Heart right ventricle (tissue), 16 donors: ENCODE measurements at regions not wholly inside any gene's neighbourhood (a gene's known extent, or its start where the extent isn't known, plus 50 kb on each side); places are given as distances from the start of the nearest gene placed in this dataset.
A peak's percentile ranks its signal among the peaks of the same experiment; 100 is the strongest.
"Not testable (repeated sequence)": the region's sequence is repeated elsewhere in the genome, so short reads cannot be mapped to it uniquely, and the experiment has no call there.

Source experiments
- ATAC-seq, 8 donors: fragments of 200-7000 bp; cut with Tn5 transposase; one replicate each; pipeline ENCODE4 v1.9.1; 2020; ENCODE audit warnings: mild to moderate bottlenecking in 8 of 8, moderate library complexity in 8 of 8, moderate number of reproducible peaks in 1 of 8
- DNase-seq, 2 donors: peaks; one replicate each; pipeline ENCODE4 v3.0.0-alpha.2; 2020
- H3K27ac ChIP-seq, 10 donors: fragments of 200-600 bp; sonication (generic) in 2 of 10; one replicate each; pipeline versions ENCODE4 v1.5.0 to v1.8.0; 2020 to 2022; ENCODE audit warnings: mild to moderate bottlenecking in 3 of 10
- H3K27me3 ChIP-seq, 7 donors: fragments of 200-600 bp; one replicate each; pipeline ENCODE4 v1.8.0; 2021 to 2022; ENCODE audit warnings: mild to moderate bottlenecking in 2 of 7
- H3K36me3 ChIP-seq, 9 donors: fragments of 200-600 bp; sonication (generic) in 1 of 9; one replicate each; pipeline versions ENCODE4 v1.5.0 to v1.8.0; 2020 to 2022; ENCODE audit warnings: mild to moderate bottlenecking in 2 of 9
- H3K4me1 ChIP-seq, 9 donors: fragments of 200-600 bp; sonication (generic) in 1 of 9; one replicate each; pipeline versions ENCODE4 v1.5.0 to v1.8.0; 2020 to 2022; ENCODE audit warnings: mild to moderate bottlenecking in 4 of 9
- H3K4me3 ChIP-seq, 10 donors: fragments of 200-600 bp; sonication (generic) in 2 of 10; one replicate each; pipeline versions ENCODE4 v1.5.0 to v1.8.0; 2020 to 2022; ENCODE audit warnings: mild to moderate bottlenecking in 7 of 10, moderate library complexity in 2 of 10
- H3K9me3 ChIP-seq, 11 donors: fragments of 200-600 bp in 10 of 11; sonication (generic) in 2 of 11; one replicate each; pipeline versions ENCODE4 v1.5.0 to v1.8.0; 2013 to 2022; ENCODE audit warnings: mild to moderate bottlenecking in 2 of 11, control low read depth in 1 of 11, moderate library complexity in 1 of 11
- WGBS, 2 donors: extraction: QIAGEN DNeasy Blood & Tissue Kit; methylation state at CpG; one replicate each; pipeline ENCODE4 v1.1.7; 2013; ENCODE audit warnings: inconsistent platforms in 1 of 2; 5-methylcytosine and 5-hydroxymethylcytosine counted together
- intact Hi-C, 10 donors: fragments of 100-400 bp; cut with DNase I; formaldehyde crosslinking; loops; one replicate each; pipeline versions ENCODE4 v1.11.1 to v1.14.2; 2022
- TF ChIP-seq, protein P1 (sequence below), 9 donors: fragments of 200-600 bp; sonication (generic) in 2 of 9; IDR thresholded peaks; one replicate each; pipeline versions ENCODE4 v1.5.0 to v1.8.0; 2021 to 2022; ENCODE audit warnings: antibody characterized with exemption in 9 of 9, mild to moderate bottlenecking in 5 of 9, moderate library complexity in 1 of 9
- donor health status: Arrhythmogenic right ventricular cardiomyopathy.
- donor health status: ischemic (EF 13 %, LVEDD 7.1; RV severe dilation, severe dysfunction).
- donor health status: healthy with polysubstance abuse.
- donor health status: DM: no; HTN: yes; CAD: no.
- donor health status: DM: no; HTN: no; CAD: no.
- donor health status: ischemic (EF 25% LVEDD 6.9; RV normal size, moderate dysfunction).
- donor health status: ischemic (EF 25% LVEDD 5.7; RV mildly dilated, moderate dysfunction).
- donor health status: healthy.
- donor health status: DM: yes; HTN: yes; CAD: no.
- donor health status: Ischemic cardiomyopathy.
- donor health status: ischemic (EF 35%, LVEDD 5.7; RV mildly dilated, moderate dysfunction).
- donor health status: nonischemic (EF 11% LVEDD 7.7; RV severe dilation, severe dysfunction).
- donor health status: DM: yes; HTN: yes; CAD: no.
- donor health status: PGD.
- donor health status: ischemic (EF 29% LVEDD 5.4; RV normal size, mild dysfunction).
- donor health status: nonischemic (EF 23%, LVEDD 6.1; RV moderate dilation, normal function).

DNA sequence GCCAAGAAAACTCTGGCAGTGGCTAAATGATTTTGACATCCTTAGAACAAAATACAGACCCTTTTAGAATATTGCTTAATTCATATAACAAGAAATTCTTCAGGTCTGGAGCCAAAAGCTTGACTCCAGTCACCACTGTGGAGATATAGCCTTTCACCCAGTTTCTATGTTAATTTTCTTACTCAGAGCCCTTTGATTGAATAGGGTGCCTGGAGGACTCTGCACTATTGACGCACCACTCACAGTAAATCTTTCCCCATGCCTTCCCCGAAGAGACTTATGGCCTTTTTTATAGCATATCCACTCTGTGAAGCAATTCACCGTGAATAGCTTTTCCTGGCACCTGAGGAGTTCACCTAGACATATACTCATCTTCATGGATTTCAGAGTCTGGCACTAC lies 613.8 kb downstream of the ZWINT start:
- TF ChIP-seq, protein P1, sequence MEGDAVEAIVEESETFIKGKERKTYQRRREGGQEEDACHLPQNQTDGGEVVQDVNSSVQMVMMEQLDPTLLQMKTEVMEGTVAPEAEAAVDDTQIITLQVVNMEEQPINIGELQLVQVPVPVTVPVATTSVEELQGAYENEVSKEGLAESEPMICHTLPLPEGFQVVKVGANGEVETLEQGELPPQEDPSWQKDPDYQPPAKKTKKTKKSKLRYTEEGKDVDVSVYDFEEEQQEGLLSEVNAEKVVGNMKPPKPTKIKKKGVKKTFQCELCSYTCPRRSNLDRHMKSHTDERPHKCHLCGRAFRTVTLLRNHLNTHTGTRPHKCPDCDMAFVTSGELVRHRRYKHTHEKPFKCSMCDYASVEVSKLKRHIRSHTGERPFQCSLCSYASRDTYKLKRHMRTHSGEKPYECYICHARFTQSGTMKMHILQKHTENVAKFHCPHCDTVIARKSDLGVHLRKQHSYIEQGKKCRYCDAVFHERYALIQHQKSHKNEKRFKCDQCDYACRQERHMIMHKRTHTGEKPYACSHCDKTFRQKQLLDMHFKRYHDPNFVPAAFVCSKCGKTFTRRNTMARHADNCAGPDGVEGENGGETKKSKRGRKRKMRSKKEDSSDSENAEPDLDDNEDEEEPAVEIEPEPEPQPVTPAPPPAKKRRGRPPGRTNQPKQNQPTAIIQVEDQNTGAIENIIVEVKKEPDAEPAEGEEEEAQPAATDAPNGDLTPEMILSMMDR (IDR thresholded peaks at IDR 0.05), result no peak
- Histone ChIP-seq H3K27ac (no peak overlapping the region), H3K9me3 (no peaks in the 10 kb centered on the region), H3K4me3 (no peak overlapping the region), H3K27me3 (no peaks in the 10 kb centered on the region), H3K36me3 (no peaks in the 10 kb centered on the region), H3K4me1 (no peaks in the 10 kb centered on the region)
- 76% methylated on average over 3 of the region's 3 CpGs for WGBS, 2 donors
- no peak for DNase-seq
- ATAC-seq, result no peak
- intact Hi-C loops, result no loop called here

DNA sequence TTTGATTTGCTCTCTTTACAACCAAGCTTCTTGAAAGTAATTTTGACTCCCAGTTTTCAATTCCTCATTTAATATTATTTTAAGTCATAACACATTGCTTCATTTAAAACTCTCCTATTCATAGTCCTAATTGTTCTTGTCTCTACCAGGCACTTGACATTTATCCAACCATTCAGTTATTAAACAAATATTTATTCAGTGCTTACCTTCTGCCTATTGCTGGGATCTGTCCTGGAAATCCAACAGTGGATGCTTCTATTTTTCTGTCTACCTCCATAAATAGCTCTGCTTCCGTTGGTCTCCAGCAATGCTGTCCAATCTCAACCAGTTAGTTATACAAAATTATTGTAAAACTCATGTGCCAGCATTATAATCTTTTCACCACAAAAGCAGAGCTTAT lies 615.1 kb downstream of the ZWINT start:
- 48 to 56% methylated on average over 1 of the region's 1 CpG for WGBS, 2 donors
- no peak for DNase-seq
- no peaks in the 10 kb centered on the region for H3K36me3 ChIP-seq
- ATAC-seq, result no peak
- H3K9me3 ChIP-seq, result no peaks in the 10 kb centered on the region
- no peak overlapping the region for H3K4me3 ChIP-seq
- TF ChIP-seq, protein P1 (IDR thresholded peaks at IDR 0.05), result no peak
- H3K27me3 ChIP-seq, result no peaks in the 10 kb centered on the region
- no peak overlapping the region for H3K27ac ChIP-seq
- no peaks in the 10 kb centered on the region for H3K4me1 ChIP-seq
- intact Hi-C loops, result no loop called here

DNA sequence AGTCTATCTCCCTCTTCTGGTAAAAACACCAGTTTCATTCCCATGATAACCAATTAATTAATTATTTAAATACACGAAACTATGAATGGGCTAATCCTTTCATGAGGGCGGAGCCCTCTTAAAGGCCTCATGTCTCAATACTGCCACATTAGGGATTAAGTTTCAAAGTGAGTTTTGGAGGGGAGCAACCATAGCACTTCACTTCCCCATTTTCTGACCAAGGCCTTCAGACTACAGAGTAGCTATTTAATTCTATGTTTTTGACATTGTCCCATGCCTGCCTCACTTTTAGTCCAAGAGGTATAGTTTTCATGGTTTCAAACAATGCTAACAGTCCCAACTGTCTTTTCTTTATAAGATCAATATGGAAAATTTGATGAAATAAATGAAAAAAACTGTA lies 618.6 kb downstream of the ZWINT start:
- no peak overlapping the region for H3K4me3 ChIP-seq
- DNase-seq (no peak), ATAC-seq (no peak)
- H3K9me3 ChIP-seq, result no peaks in the 10 kb centered on the region
- TF ChIP-seq, protein P1 (IDR thresholded peaks at IDR 0.05), result no peak
- H3K36me3 ChIP-seq, result no peaks in the 10 kb centered on the region
- no peak overlapping the region for H3K27ac ChIP-seq
- no peaks in the 10 kb centered on the region for H3K4me1 ChIP-seq
- H3K27me3 ChIP-seq, result no peaks in the 10 kb centered on the region
- 72 to 73% methylated on average over 2 of the region's 2 CpGs for whole genome bisulfite sequencing, 2 donors
- intact Hi-C loops, result no loop called here

DNA sequence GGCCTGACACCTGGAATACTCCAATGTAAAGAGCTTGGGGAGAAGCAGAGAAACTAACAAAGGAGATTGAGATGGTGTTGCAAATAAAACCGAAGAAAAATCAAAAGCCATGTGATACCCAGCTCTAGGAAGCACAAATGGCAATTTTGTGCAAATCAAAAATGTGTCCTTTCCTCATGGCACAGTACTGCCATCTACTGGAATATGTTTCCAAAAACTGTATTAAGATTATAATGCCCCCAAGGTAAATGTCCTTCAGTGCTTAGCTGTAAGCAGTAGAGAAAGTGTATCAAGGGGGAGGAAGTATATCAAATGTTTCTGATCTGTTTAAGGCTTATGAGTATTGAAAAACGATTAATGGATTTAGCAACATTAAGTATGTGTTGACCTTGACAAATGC lies 620.3 kb downstream of the ZWINT start:
- intact Hi-C loops, H3K27ac ChIP-seq, H3K9me3 ChIP-seq, DNase-seq, H3K36me3 ChIP-seq, H3K4me1 ChIP-seq, H3K27me3 ChIP-seq, ATAC-seq, H3K4me3 ChIP-seq: not testable (repeated sequence)
- TF ChIP-seq, protein P1 (IDR thresholded peaks at IDR 0.05), result peak in 3 of 9 donors; percentile 17 to 47 (median 32)
- 7 to 34% methylated on average over 2 of the region's 2 CpGs for WGBS, 2 donors

DNA sequence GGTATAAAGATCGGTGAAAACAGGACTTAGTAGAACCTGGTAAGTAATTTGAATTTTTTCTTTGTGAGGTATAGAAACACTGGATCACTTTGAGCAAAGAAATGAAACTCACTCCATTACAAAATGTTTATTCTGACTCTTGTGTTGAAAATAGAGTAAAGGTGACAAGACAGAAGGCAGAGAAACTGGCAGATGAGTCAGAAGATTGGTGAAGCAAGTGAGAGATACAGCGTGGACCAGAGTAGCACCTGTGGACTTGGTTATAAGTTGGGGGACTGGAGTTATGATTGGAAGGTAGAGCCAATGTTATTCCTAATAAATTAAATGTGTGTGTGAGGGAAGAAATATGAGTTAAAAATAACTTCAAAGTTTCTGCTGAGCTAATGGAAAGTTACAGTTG lies 620.9 kb downstream of the ZWINT start:
- H3K9me3 ChIP-seq, result no peaks in the 10 kb centered on the region
- no peak overlapping the region for H3K4me3 ChIP-seq
- H3K27ac ChIP-seq, result no peak overlapping the region
- 67 to 82% methylated on average over 2 of the region's 2 CpGs for WGBS, 2 donors
- ATAC-seq, result no peak
- intact Hi-C loops, result no loop called here
- no peaks in the 10 kb centered on the region for H3K4me1 ChIP-seq
- TF ChIP-seq, protein P1 (IDR thresholded peaks at IDR 0.05), result no peak
- H3K27me3 ChIP-seq, result no peaks in the 10 kb centered on the region
- DNase-seq, result no peak
- no peaks in the 10 kb centered on the region for H3K36me3 ChIP-seq
